ENCODE measurements at regions not wholly inside any gene's neighbourhood (a gene's known extent, or its start where the extent isn't known, plus 50 kb on each side); places are given as distances from the start of the nearest gene placed in this dataset.
"Not testable (repeated sequence)": the region's sequence is repeated elsewhere in the genome, so short reads cannot be mapped to it uniquely, and the experiment has no call there.

- no peak for DNase-seq (ENCODE audit: low spot score)
These were observed 256.2 kb downstream of the FOXL1 start for GRCh38 chr16:86834451-86835035.

DNA sequence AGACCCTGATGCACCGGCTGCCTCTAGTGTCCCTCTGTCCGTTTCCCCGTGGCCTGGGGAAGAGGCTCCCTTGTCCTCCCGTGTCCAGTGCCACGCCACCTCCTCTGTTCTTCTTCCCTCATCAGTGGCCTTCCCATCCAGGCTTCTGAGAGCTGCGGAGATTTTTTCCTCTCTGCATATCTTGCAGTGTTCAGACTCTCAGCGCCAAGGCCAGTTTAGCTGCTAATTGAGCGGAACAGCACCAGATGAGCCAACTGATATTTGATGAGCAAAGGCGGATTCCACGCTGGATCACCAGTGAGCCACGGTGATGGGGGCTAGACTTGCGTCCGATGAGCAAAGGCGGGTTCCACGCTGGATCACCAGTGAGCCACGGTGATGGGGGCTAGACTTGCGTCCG, 257.6 kb downstream of the FOXL1 start:
- DNase-seq (ENCODE audit: low spot score): no peak

DNA sequence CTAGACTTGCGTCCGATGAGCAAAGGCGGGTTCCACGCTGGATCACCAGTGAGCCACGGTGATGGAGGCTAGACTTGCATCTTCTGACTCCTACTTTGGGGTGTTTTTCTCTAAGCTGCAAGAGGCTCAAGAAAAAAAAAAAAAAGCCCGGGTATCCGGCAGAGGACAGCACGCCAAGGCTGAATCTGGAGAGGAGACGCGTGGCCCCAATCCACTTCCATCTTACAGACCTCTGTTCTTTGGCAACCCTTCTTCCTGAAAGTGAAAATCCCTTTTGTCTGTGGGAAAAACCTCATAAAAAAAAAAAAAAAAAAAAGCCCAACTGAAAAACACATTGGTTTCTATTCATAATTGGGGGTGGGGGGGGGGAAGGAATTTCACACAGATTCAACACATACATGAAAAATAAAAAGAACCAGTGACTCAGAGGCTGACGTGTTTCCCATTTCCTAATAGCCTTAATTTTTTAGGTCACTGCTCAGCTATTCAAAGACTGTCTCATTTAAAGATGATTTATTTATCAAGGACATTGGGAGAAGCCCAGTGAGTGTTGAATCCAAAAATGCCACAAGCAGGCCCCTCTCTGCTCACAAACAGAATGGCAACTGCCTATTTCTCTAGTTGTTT, 258.3 kb downstream of the FOXL1 start:
- no peak for DNase-seq (ENCODE audit: low spot score)

GRCh38 chr16:86843812-86844211, 265.5 kb downstream of the FOXL1 start:
- no peak for DNase-seq (ENCODE audit: low spot score)

DNA sequence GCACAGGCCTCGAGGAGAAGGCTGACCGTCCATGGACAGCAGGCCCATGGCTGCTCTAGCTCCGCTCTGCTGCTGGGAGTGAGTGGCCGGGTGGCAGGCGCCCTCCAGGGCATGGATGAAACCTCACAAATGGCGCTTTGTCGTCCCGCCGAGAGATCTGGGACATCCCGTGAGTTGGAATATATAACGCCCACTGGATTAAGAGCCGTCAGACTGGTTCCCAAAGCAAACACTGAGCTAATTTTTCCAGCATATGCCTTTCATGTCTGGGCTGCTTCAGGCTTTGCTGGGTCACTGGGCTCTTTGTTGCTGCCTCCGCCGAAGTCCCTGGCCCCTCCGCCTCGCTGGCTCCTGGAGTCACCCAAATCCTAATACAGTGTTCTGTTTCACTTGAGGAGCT, 266.3 kb downstream of the FOXL1 start:
- no peak for DNase-seq (ENCODE audit: low spot score)

- DNase-seq (ENCODE audit: low spot score): no peak
These were observed 267.8 kb downstream of the FOXL1 start for GRCh38 chr16:86846136-86846535.

GRCh38 chr16:86848821-86849220, 270.5 kb downstream of the FOXL1 start:
- no peak for DNase-seq (ENCODE audit: low spot score)

DNA sequence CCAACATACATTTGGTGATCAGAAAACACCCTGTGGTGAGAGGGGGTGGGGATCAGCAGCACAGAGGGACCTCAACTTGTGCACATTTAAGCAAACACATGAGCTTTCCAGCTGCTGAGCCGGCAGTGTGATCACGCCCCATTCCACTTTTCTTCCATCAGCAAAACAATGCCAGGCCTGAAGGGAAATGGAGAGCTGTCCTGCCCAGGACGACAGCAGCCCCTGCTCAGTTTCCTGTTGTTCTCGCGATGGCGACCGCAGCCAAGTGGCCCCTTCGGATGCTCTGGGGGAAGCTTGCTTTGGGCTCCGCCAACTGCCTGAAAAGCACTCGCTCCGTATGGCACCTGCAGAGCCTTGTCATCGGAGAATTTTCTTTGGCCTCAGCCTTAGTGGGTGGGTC, 272.3 kb downstream of the FOXL1 start:
- DNase-seq (ENCODE audit: low spot score): no peak

DNA sequence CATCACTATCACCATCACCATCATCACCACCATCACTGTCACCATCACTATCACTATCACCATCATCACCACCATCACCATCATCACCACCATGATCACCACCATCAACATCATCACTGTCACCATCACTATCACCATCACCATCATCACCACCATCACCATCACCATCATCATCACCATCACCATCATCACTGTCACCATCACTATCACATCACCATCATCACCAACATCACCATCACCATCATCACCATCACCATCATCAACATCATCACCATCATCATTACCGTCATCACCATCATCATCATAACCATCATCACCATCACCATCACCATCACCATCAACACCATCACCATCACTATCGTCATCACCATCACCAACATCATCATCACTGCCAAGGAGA, 273.8 kb downstream of the FOXL1 start:
- no peak for DNase-seq (ENCODE audit: low spot score)

GRCh38 chr16:86854058-86854621, 275.8 kb downstream of the FOXL1 start:
- no peak for DNase-seq (ENCODE audit: low spot score)

- no peak for DNase-seq (ENCODE audit: low spot score)
These were observed 276.4 kb downstream of the FOXL1 start for GRCh38 chr16:86854626-86855294.

GRCh38 chr16:86856946-86857586, 278.7 kb downstream of the FOXL1 start:
- DNase-seq (ENCODE audit: low spot score): no peak

GRCh38 chr16:86857807-86858206, 279.5 kb downstream of the FOXL1 start:
- DNase-seq (ENCODE audit: low spot score): no peak

- DNase-seq (ENCODE audit: low spot score): no peak
These were observed 280.2 kb downstream of the FOXL1 start for GRCh38 chr16:86858501-86858900.

- DNase-seq (ENCODE audit: low spot score): not testable (repeated sequence)
These were observed 283.0 kb downstream of the FOXL1 start for GRCh38 chr16:86861270-86861858.

DNA sequence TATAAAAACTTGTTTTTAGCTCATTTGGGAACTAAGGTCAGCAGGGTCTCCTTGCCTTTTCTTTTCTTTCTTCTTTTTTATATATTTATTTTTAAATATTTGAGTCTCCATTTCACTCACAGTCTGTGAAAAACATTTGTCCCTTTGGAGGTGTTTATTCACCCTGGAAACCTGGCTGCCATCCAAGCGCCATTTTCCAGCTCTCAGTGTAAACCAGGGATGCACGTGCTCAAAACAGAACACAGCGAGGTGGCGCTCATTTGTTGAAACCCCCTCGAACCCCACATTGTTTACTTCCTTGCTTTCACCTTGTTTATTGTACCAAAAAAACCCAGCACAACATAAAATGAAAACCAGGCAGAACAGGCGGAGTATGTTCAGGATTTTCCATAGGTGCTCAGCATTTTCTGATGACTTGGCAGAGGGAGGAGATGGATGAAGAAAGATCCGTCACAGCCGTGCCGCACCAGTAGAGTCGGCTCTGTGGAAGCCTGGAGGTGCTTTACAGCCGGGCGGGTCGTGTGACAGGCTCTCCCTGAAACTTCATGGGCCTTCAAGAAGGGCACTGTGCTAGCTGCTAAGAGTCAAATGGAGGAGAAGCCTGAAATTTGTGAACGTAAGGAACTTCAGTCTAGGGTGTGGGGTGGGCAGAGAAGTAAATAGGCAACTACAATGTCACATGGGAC, 284.4 kb downstream of the FOXL1 start:
- no peak for DNase-seq (ENCODE audit: low spot score)

- DNase-seq (ENCODE audit: low spot score): no peak
These were observed 285.3 kb downstream of the FOXL1 start for GRCh38 chr16:86863609-86864008.

GRCh38 chr16:86864586-86864985, 286.2 kb downstream of the FOXL1 start:
- DNase-seq (ENCODE audit: low spot score): no peak

- DNase-seq (ENCODE audit: low spot score): no peak
These were observed 287.7 kb downstream of the FOXL1 start for GRCh38 chr16:86865851-86866662.

DNA sequence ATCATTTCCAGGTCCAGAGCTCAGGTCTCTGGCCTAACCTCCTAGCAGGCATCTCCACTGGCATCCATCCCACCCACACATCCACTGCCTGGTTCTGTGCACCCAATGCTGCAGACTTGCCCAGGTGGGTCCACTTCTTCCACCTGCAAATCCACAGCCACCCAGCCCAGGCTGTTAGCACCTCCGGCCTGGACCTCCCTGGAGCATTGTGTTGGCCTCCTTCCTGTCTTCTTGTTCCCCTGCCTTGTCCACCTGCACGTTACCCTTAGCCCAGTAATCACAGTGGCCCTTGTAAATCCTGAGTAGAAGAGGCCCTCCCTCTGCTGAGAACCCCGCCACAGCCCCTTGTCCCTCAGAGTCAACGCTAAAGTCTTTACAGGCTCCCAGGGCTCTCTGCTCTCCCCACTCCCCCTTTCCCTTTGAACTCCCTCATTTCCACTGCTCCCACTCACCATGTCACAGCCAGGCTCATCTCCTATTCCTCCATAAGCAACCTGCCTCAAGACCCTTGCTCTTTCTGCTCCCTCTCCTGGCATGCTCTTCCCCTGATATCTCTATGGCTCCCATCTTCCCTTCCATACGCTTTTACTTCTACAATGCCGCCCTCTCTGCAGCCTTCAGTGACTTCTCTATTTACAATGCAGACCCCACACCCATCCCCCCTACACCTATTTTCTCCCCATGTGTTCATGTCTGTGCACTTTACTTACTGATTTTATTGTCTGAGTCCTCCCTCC, 288.8 kb downstream of the FOXL1 start:
- no peak for DNase-seq (ENCODE audit: low spot score)

Data from LoVo (cell line).